22Rv1 (cell line): ENCODE measurements at regions not wholly inside any gene's neighbourhood (a gene's known extent, or its start where the extent isn't known, plus 50 kb on each side); places are given as distances from the start of the nearest gene placed in this dataset.

Experiments
- ZFX ChIP-seq: fragments of 450-650 bp; IDR thresholded peaks from 2 replicates; pipeline ENCODE4 v1.6.1; 2017; ENCODE audit warnings: antibody characterized with exemption, borderline replicate concordance
- TF ChIP-seq, protein P1 (sequence below): fragments of 450-650 bp; IDR thresholded peaks from 2 replicates; pipeline ENCODE4 v1.5.1; 2017; ENCODE audit warnings: mild to moderate bottlenecking

- TF ChIP-seq, protein P1, sequence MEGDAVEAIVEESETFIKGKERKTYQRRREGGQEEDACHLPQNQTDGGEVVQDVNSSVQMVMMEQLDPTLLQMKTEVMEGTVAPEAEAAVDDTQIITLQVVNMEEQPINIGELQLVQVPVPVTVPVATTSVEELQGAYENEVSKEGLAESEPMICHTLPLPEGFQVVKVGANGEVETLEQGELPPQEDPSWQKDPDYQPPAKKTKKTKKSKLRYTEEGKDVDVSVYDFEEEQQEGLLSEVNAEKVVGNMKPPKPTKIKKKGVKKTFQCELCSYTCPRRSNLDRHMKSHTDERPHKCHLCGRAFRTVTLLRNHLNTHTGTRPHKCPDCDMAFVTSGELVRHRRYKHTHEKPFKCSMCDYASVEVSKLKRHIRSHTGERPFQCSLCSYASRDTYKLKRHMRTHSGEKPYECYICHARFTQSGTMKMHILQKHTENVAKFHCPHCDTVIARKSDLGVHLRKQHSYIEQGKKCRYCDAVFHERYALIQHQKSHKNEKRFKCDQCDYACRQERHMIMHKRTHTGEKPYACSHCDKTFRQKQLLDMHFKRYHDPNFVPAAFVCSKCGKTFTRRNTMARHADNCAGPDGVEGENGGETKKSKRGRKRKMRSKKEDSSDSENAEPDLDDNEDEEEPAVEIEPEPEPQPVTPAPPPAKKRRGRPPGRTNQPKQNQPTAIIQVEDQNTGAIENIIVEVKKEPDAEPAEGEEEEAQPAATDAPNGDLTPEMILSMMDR = no peak
- TF ChIP-seq ZFX = no peak
These were observed 272.8 kb downstream of the KLF5 start for GRCh38 chr13:73331556-73331955.
